ENCODE measurements at regions not wholly inside any gene's neighbourhood (a gene's known extent, or its start where the extent isn't known, plus 50 kb on each side); places are given as distances from the start of the nearest gene placed in this dataset.

- TF ChIP-seq CTCF (IDR thresholded peaks at IDR 0.05; ENCODE audit: poor library complexity, severe bottlenecking) (no peak), EZH2 (IDR thresholded peaks at IDR 0.05; ENCODE audit: borderline replicate concordance, insufficient read depth, low read length, poor library complexity, severe bottlenecking) (no peak), EP300 (conservative IDR thresholded peaks at IDR 0.05; ENCODE audit: poor library complexity, severe bottlenecking) (no peak)
These were observed 170.7 kb upstream of the SMARCAD1 start for GRCh38 chr4:94036964-94037363.

All from neural cell (in vitro differentiated cells).